HepG2 (cell line): ENCODE measurements at regions not wholly inside any gene's neighbourhood (a gene's known extent, or its start where the extent isn't known, plus 50 kb on each side); places are given as distances from the start of the nearest gene placed in this dataset.

Experiments used
- ATAC-seq: fragments of 200-7000 bp; cut with Tn5 transposase; 3 replicates; pipeline ENCODE4 v1.9.1; 2020; ENCODE audit warnings: mild to moderate bottlenecking, moderate library complexity
- BruUV-seq: library from RNA; stranded (reverse); fragments of 400-500 nt; replicated peaks from 2 replicates; lab custom pipeline; 2021; lab: Mats Ljungman, UMichigan
- CTCF ChIA-PET: fragments of 300-600 bp; formaldehyde crosslinking; extraction: SDS; loops from one replicate; lab custom pipeline; 2021; ENCODE audit warnings: low total read pairs, inconsistent platforms, low intra/inter-chr PET ratio; lab: Yijun Ruan, JAX
- POLR2A ChIA-PET: fragments of 350-600 bp; sonication (Branson Sonifier 250); formaldehyde crosslinking; loops from one replicate; lab custom pipeline; 2020; ENCODE audit warnings: antibody characterized with exemption, inconsistent platforms; lab: Yijun Ruan, JAX
- DNase-seq: peaks from one replicate; pipeline ENCODE4 v3.0.0-alpha.2; 2015; ENCODE audit warnings: low spot score
- FAIRE-seq: peaks from 3 replicates; lab custom pipeline; 2011; peaks lifted over from hg19 to GRCh38; lab: Jason Lieb, UNC
- H2AFZ ChIP-seq: one replicate; pipeline ENCODE4 v1.6.1; 2011; ENCODE audit warnings: low read length, inconsistent platforms
- H3K27ac ChIP-seq: fragments of 300-600 bp; 3 replicates; pipeline ENCODE4 v1.8.0; 2011; ENCODE audit warnings: mixed run types, mild to moderate bottlenecking, mixed read lengths, low read length, inconsistent platforms; ENCODE audit not compliant: insufficient read depth; ENCODE audit errors: extremely low read length
- H3K27me3 ChIP-seq, 2 experiments: fragments of 200-600 bp in 1 of 2; 2 replicates in 1 of 2; 3 replicates in 1 of 2; pipeline versions ENCODE4 v1.6.0 to v1.8.0; 2011; ENCODE audit warnings: low read length in 2 of 2, mild to moderate bottlenecking in 2 of 2, moderate library complexity in 2 of 2, inconsistent platforms in 1 of 2; ENCODE audit not compliant: insufficient read depth in 2 of 2, control insufficient read depth in 1 of 2
- H3K36me3 ChIP-seq, 2 experiments: fragments of 200-600 bp in 1 of 2; replicated peaks in 1 of 2; 2 replicates in 1 of 2; 3 replicates in 1 of 2; pipeline versions ENCODE4 v1.5.1 to v1.8.0; 2011; ENCODE audit warnings: low read length in 2 of 2, inconsistent platforms in 1 of 2; ENCODE audit not compliant: insufficient read depth in 2 of 2, control insufficient read depth in 1 of 2
- H3K4me1 ChIP-seq: 2 replicates; pipeline ENCODE4 v1.5.1; 2012; ENCODE audit warnings: low read length, inconsistent platforms; ENCODE audit not compliant: insufficient read depth
- H3K4me2 ChIP-seq: 2 replicates; pipeline ENCODE4 v1.6.0; 2011; ENCODE audit warnings: low read depth, low read length, inconsistent platforms
- H3K4me3 ChIP-seq, 3 experiments: fragments of 200-600 bp in 1 of 3; sonication (generic), shearing (Covaris generic) in 1 of 3; replicated peaks in 1 of 3; 2 replicates each; pipeline ENCODE4 v1.5.1; 2011 to 2016; ENCODE audit warnings: low read length in 3 of 3, inconsistent platforms in 2 of 3, low read depth in 2 of 3, mild to moderate bottlenecking in 2 of 3, control low read depth in 1 of 3, mixed read lengths in 1 of 3; ENCODE audit not compliant: insufficient read depth in 1 of 3
- H3K79me2 ChIP-seq: one replicate; pipeline ENCODE4 v1.6.1; 2011; ENCODE audit warnings: low read length, inconsistent platforms; ENCODE audit not compliant: insufficient read depth
- H3K9ac ChIP-seq: 2 replicates; pipeline ENCODE4 v1.6.0; 2011; ENCODE audit warnings: mild to moderate bottlenecking, low read depth, low read length, inconsistent platforms; ENCODE audit not compliant: insufficient read depth
- H3K9me3 ChIP-seq: 2 replicates; pipeline ENCODE4 v1.5.1; 2012; ENCODE audit warnings: mild to moderate bottlenecking, low read length
- H4K20me1 ChIP-seq: 2 replicates; pipeline ENCODE4 v1.6.0; 2011; ENCODE audit warnings: inconsistent platforms, mild to moderate bottlenecking, low read length, moderate library complexity; ENCODE audit not compliant: insufficient read depth
- ARNT2 ChIP-seq: sonication (generic); formaldehyde crosslinking; IDR thresholded peaks from 2 replicates; pipeline ENCODE4 v1.8.0; 2022; ENCODE audit warnings: mild to moderate bottlenecking, low read depth, missing genetic modification reagents, moderate library complexity
- ATM ChIP-seq: fragments of 450-650 bp; IDR thresholded peaks from 2 replicates; pipeline ENCODE4 v1.7.1; 2017; ENCODE audit warnings: mild to moderate bottlenecking, borderline replicate concordance
- HNRNPUL1 ChIP-seq: fragments of 200-400 bp; formaldehyde crosslinking; IDR thresholded peaks from 2 replicates; pipeline ENCODE4 v1.6.1; 2017; ENCODE audit warnings: low read depth, mild to moderate bottlenecking, low read length, moderate library complexity
- NFYB ChIP-seq: sonication (generic); formaldehyde crosslinking; IDR thresholded peaks from 2 replicates; pipeline ENCODE4 v1.4.0; 2020; ENCODE audit warnings: missing genetic modification reagents
- PLRG1 ChIP-seq: fragments of 450-650 bp; conservative IDR thresholded peaks from 2 replicates; pipeline ENCODE4 v1.6.1; 2016
- SALL2 ChIP-seq: sonication (generic); formaldehyde crosslinking; IDR thresholded peaks from 2 replicates; pipeline ENCODE4 v1.8.1; 2023; ENCODE audit warnings: mild to moderate bottlenecking, missing genetic modification reagents, inconsistent platforms
- SCMH1 ChIP-seq: sonication (generic); formaldehyde crosslinking; IDR thresholded peaks from 2 replicates; pipeline ENCODE4 v1.9.0; 2021; ENCODE audit warnings: missing genetic modification reagents, mild to moderate bottlenecking, borderline replicate concordance
- SIN3B ChIP-seq: fragments of 150-350 bp; IDR thresholded peaks from 2 replicates; pipeline ENCODE4 v1.6.1; 2014; ENCODE audit warnings: low read length
- SKIL ChIP-seq: sonication (generic); formaldehyde crosslinking; IDR thresholded peaks from 2 replicates; pipeline ENCODE4 v1.8.0; 2022; ENCODE audit warnings: missing genetic modification reagents, mild to moderate bottlenecking, moderate library complexity, borderline replicate concordance
- SNAI1 ChIP-seq: sonication (generic); formaldehyde crosslinking; IDR thresholded peaks from 2 replicates; pipeline ENCODE4 v1.5.0; 2020; ENCODE audit warnings: mild to moderate bottlenecking, missing genetic modification reagents, borderline replicate concordance
- ZBTB8A ChIP-seq: sonication (generic); formaldehyde crosslinking; IDR thresholded peaks from 2 replicates; pipeline ENCODE4 v1.4.0; 2020; ENCODE audit warnings: mild to moderate bottlenecking, low read depth, missing genetic modification reagents, borderline replicate concordance
- ZFP37 ChIP-seq: sonication (generic); formaldehyde crosslinking; IDR thresholded peaks from 2 replicates; pipeline ENCODE4 v1.4.0; 2020; ENCODE audit warnings: missing genetic modification reagents, borderline replicate concordance
- ZKSCAN5 ChIP-seq: sonication (generic); formaldehyde crosslinking; IDR thresholded peaks from 2 replicates; pipeline ENCODE4 v1.5.1; 2020; ENCODE audit warnings: mild to moderate bottlenecking, missing genetic modification reagents
- ZNF138 ChIP-seq: sonication (generic); formaldehyde crosslinking; IDR thresholded peaks from 2 replicates; pipeline ENCODE4 v1.5.0; 2020; ENCODE audit warnings: mild to moderate bottlenecking, low read depth, missing genetic modification reagents
- ZNF143 ChIP-seq: sonication (generic); formaldehyde crosslinking; IDR thresholded peaks from 2 replicates; pipeline ENCODE4 v1.4.0; 2020; ENCODE audit warnings: missing genetic modification reagents
- ZNF383 ChIP-seq: sonication (generic); formaldehyde crosslinking; IDR thresholded peaks from 2 replicates; pipeline ENCODE4 v1.4.0; 2020; ENCODE audit warnings: missing genetic modification reagents, mild to moderate bottlenecking, borderline replicate concordance
- ZNF782 ChIP-seq: sonication (generic); formaldehyde crosslinking; IDR thresholded peaks from 2 replicates; pipeline ENCODE4 v1.4.0; 2020; ENCODE audit warnings: missing genetic modification reagents, mild to moderate bottlenecking, borderline replicate concordance
- ZNF790 ChIP-seq: sonication (generic); formaldehyde crosslinking; IDR thresholded peaks from 2 replicates; pipeline ENCODE4 v1.8.0; 2022; ENCODE audit warnings: missing genetic modification reagents, mild to moderate bottlenecking, borderline replicate concordance
- ZZZ3 ChIP-seq: sonication (generic); formaldehyde crosslinking; IDR thresholded peaks from 2 replicates; pipeline ENCODE4 v1.4.0; 2020; ENCODE audit warnings: missing genetic modification reagents, mild to moderate bottlenecking, borderline replicate concordance
- WGBS: methylation state at CpG from one replicate; pipeline ENCODE4 v1.1.6; 2017; ENCODE audit warnings: low lambda C conversion rate; 5-methylcytosine and 5-hydroxymethylcytosine counted together
- in situ Hi-C: cut with HindIII; loops from 2 replicates; pipeline ENCODE4 v1.10.0; 2017; ENCODE audit warnings: low pct_unique_long_range_greater_than_20kb; ENCODE audit not compliant: extremely low pct_ligation_motif_present
- intact Hi-C: fragments of 100-400 bp; cut with micrococcal nuclease; formaldehyde crosslinking; loops from one replicate; pipeline ENCODE4 v1.10.0; 2022; ENCODE audit not compliant: unreplicated experiment
- TF ChIP-seq, protein P1 (sequence below): sonication (generic); formaldehyde crosslinking; IDR thresholded peaks from 2 replicates; pipeline ENCODE4 v1.4.0; 2020; ENCODE audit warnings: low read depth, mild to moderate bottlenecking, missing genetic modification reagents

GRCh38 chr12:30514666-30515065, 181.0 kb downstream of the IPO8 start:
- Histone ChIP-seq H2AFZ (no peak overlapping the region), H4K20me1 (no peaks in the 10 kb centered on the region), H3K4me1 (peaks cover 45% of the 10 kb centered on the region), H3K9me3 (no peaks in the 10 kb centered on the region), H3K27ac (no peak overlapping the region), H3K4me3 (no peak overlapping the region), H3K9ac (no peak overlapping the region), H3K79me2 (no peaks in the 10 kb centered on the region), H3K4me2 (no peak overlapping the region), H3K36me3 (no peaks in the 10 kb centered on the region), H3K27me3 (no peaks in the 10 kb centered on the region; a peak in 1 of 5 replicates)
- in situ Hi-C loops = no loop called here
- intact Hi-C loops = loop anchor here (1.0 to 10.0 kb wide), 2 partner anchors 180 to 191 kb away; partner anchors contain the start of gene IPO8
- FAIRE-seq (no peak), DNase-seq (no peak), ATAC-seq (no peak)
- no TSS peak for BruUV-seq
- POLR2A ChIA-PET = no interaction called here
- WGBS = 99% methylated on average over 5 of the region's 5 CpGs
- TF ChIP-seq SALL2 (CRISPR knock-in tag) = no peak
- no peak for TF ChIP-seq ZFP37
- TF ChIP-seq SKIL (CRISPR knock-in tag) = no peak
- TF ChIP-seq HNRNPUL1 = no peak
- TF ChIP-seq ATM = no peak
- TF ChIP-seq ZNF383 (CRISPR knock-in tag) = no peak
- TF ChIP-seq, protein P1, sequence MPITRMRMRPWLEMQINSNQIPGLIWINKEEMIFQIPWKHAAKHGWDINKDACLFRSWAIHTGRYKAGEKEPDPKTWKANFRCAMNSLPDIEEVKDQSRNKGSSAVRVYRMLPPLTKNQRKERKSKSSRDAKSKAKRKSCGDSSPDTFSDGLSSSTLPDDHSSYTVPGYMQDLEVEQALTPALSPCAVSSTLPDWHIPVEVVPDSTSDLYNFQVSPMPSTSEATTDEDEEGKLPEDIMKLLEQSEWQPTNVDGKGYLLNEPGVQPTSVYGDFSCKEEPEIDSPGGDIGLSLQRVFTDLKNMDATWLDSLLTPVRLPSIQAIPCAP (CRISPR knock-in tag) = no peak
- no peak for TF ChIP-seq ZNF790 (CRISPR knock-in tag)
- TF ChIP-seq SIN3B = no peak
- TF ChIP-seq ZKSCAN5 = no peak
- no peak for TF ChIP-seq SCMH1 (CRISPR knock-in tag)
- no peak for TF ChIP-seq ZZZ3
- no peak for TF ChIP-seq NFYB (CRISPR knock-in tag)
- TF ChIP-seq SNAI1 (CRISPR knock-in tag) = no peak
- no peak for TF ChIP-seq PLRG1
- no peak for TF ChIP-seq ARNT2 (CRISPR knock-in tag)
- TF ChIP-seq ZBTB8A (CRISPR knock-in tag) = no peak
- TF ChIP-seq ZNF143 (CRISPR knock-in tag) = no peak
- TF ChIP-seq ZNF782 (CRISPR knock-in tag) = no peak
- no peak for TF ChIP-seq ZNF138 (CRISPR knock-in tag)
- CTCF ChIA-PET = no interaction called here
